ENCODE measurements at regions not wholly inside any gene's neighbourhood (a gene's known extent, or its start where the extent isn't known, plus 50 kb on each side); places are given as distances from the start of the nearest gene placed in this dataset.

DNA sequence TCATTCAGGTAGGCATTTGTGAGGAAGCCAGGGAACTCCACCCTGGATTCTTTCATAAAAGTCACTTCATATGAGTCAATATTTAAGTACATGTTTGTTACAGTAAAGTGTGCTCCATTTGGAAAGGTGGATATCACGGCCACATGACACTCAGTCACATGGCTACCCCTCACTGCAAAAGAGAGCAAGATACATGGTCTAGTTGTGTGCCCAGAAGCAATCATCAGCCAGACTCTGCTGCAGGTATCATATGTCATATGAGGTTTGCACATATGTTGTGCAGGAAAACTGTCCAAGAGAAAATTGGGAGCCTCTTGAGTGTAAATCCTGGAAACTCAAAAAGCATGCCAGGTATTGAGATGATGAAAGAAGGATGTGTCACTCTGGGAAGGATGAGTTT lies 55.0 kb upstream of the NMNAT3 start:
- no peak for DNase-seq (ENCODE audit: extremely low spot score, unreplicated experiment)
- Mint-ChIP-seq H3K27ac (no peak overlapping the region), H3K4me3 (no peak overlapping the region), H3K36me3 (no peaks in the 10 kb centered on the region), H3K4me1 (ENCODE audit: unreplicated experiment) (no peaks in the 10 kb centered on the region), H3K9me3 (no peaks in the 10 kb centered on the region), H3K27me3 (peaks cover 22% of the 10 kb centered on the region)
- TF ChIP-seq, protein P1, sequence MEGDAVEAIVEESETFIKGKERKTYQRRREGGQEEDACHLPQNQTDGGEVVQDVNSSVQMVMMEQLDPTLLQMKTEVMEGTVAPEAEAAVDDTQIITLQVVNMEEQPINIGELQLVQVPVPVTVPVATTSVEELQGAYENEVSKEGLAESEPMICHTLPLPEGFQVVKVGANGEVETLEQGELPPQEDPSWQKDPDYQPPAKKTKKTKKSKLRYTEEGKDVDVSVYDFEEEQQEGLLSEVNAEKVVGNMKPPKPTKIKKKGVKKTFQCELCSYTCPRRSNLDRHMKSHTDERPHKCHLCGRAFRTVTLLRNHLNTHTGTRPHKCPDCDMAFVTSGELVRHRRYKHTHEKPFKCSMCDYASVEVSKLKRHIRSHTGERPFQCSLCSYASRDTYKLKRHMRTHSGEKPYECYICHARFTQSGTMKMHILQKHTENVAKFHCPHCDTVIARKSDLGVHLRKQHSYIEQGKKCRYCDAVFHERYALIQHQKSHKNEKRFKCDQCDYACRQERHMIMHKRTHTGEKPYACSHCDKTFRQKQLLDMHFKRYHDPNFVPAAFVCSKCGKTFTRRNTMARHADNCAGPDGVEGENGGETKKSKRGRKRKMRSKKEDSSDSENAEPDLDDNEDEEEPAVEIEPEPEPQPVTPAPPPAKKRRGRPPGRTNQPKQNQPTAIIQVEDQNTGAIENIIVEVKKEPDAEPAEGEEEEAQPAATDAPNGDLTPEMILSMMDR (conservative IDR thresholded peaks at IDR 0.05), result no peak

DNA sequence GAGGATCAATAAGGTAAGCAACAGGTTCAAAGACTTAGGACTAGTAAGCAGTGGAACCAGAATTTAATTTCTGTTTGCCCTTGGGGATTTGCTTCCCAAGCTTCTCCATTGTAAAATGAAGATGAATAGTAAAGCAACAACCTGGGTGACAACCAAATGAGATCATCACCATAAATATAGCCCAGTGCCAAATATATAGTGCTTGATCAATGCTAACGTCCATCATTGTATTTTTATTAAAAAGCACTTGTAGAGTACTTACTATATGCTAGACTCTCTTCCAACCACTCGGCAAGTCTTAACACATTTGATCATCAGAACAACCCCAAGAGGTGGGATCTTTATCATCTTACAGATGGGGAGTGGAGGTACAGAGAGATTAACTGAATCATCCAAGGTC lies 51.5 kb upstream of the NMNAT3 start:
- no peak overlapping the region for H3K27ac Mint-ChIP-seq
- TF ChIP-seq, protein P1 (conservative IDR thresholded peaks at IDR 0.05), result no peak
- no peaks in the 10 kb centered on the region for H3K36me3 Mint-ChIP-seq
- no peak for DNase-seq (ENCODE audit: extremely low spot score, unreplicated experiment)
- H3K4me3 Mint-ChIP-seq, result no peak overlapping the region
- no peaks in the 10 kb centered on the region for H3K4me1 Mint-ChIP-seq (ENCODE audit: unreplicated experiment)
- H3K9me3 Mint-ChIP-seq, result peaks cover 5% of the 10 kb centered on the region
- peaks cover 16% of the 10 kb centered on the region for H3K27me3 Mint-ChIP-seq

DNA sequence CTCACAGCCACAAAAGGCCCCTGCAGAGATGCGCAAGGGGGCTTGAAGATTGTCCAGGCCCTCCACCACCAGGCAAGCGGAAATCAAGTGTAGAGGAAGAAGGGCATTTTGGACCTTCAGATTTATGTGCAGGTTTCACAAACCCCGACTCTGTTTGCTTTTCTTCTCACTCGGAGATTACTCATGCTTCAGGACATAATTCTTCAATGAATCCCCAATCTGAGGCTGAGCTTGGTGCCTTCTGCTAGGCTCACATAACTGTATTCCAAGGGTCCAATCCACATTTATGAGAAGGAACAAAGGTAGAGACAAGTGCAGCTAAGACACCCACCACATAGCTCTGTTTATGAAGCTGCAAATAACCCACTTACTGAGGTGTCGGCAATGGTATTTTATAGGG lies 50.6 kb upstream of the NMNAT3 start:
- DNase-seq (ENCODE audit: extremely low spot score, unreplicated experiment), result no peak
- TF ChIP-seq, protein P1 (conservative IDR thresholded peaks at IDR 0.05), result no peak
- no peak overlapping the region for H3K27ac Mint-ChIP-seq
- no peaks in the 10 kb centered on the region for H3K4me1 Mint-ChIP-seq (ENCODE audit: unreplicated experiment)
- no peak overlapping the region for H3K4me3 Mint-ChIP-seq
- H3K9me3 Mint-ChIP-seq, result peaks cover 5% of the 10 kb centered on the region
- no peaks in the 10 kb centered on the region for H3K36me3 Mint-ChIP-seq
- peaks cover 16% of the 10 kb centered on the region for H3K27me3 Mint-ChIP-seq
